GM19035 (cell line): ENCODE measurements at regions not wholly inside any gene's neighbourhood (a gene's known extent, or its start where the extent isn't known, plus 50 kb on each side); places are given as distances from the start of the nearest gene placed in this dataset.

ENCODE experiments used
- ATAC-seq: cut with Tn5 transposase; IDR thresholded peaks from one replicate; pipeline ENCODE4 v1.9.1; 2021; ENCODE audit not compliant: unreplicated experiment

GRCh38 chr11:127552446-127552845 lies 551.9 kb upstream of the KIRREL3 start:
- ATAC-seq: no peak

DNA sequence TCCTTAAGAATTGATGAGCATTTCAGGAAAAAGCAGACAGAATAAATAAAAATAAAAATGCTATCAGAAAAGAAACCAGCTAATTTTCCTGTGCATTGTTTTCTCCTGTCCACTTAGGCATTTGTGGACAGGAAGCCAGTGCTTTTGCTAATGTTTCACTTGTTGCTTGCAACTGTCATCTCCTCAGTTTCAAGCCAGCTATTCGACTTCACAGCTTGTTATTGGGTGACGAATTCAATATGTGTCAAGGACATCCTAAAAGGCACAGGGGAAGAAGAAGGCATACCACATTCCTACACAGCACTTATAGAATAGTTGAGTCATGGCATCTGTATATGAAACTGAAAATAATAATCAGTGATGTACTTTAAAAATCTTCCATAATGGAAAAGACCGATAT lies 530.6 kb upstream of the KIRREL3 start:
- ATAC-seq: no peak

DNA sequence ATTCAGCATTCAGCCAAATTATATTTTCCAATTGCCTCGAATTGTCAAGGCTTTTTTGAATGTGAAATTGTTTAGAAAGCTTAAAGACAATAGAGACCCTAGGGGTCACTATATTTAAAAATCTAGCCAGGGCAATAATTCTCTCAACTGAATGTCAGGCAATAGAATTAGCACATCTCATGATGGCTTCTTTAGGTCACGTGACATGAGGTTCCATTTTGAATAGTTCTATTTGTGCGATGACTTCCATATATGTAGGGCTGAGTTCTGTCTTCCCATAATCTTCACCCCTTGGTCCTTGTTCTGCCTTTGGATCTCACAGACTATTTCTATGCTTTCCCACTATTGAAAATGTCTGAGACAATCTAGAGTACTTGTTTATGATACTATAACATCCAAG lies 527.7 kb upstream of the KIRREL3 start:
- ATAC-seq: no peak

- no peak for ATAC-seq
These were observed 524.0 kb upstream of the KIRREL3 start for GRCh38 chr11:127524618-127525017.

GRCh38 chr11:127521413-127521812 lies 520.8 kb upstream of the KIRREL3 start:
- ATAC-seq: no peak

- no peak for ATAC-seq
These were observed 507.3 kb upstream of the KIRREL3 start for GRCh38 chr11:127507851-127508250.

DNA sequence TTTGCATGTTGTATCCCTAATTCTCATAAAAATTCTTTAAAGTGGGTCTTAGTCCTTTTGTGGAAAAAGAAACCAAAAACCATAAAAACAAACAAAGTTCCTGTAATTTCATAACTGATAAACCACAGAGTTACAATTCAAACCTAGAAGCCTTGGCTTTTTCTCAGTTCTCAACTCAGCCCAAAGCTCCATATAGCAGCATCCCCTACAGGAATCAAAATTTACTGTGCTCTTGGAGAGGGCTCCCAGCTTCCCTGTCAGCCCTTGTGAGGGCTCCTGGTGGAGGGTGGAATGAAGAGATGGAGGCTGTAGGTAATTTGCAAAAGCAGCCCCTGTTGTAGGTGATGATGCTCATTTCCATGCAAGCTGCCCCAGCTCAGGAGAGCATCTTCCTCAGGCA lies 506.1 kb upstream of the KIRREL3 start:
- ATAC-seq: no peak

- no peak for ATAC-seq
These were observed 505.6 kb upstream of the KIRREL3 start for GRCh38 chr11:127506126-127506525.

DNA sequence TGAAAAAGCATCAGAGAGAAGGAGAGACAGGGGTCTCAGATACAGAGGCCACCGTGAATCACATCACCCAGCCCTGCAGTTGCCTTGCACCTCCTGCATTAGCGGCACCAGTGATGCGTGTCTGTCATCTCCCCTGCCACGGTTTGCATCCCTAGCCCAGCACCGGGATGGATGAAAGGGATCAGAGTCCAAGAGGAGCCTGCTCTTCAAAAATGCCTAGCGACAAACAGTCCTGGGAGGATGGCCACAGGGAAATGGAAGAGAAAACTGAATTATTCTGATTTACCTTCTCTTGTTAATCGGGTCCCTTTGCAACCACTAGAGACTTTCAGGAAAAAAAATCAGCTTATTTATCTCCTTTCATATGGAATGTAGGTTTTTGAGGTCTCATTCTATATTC lies 495.6 kb upstream of the KIRREL3 start:
- no peak for ATAC-seq

DNA sequence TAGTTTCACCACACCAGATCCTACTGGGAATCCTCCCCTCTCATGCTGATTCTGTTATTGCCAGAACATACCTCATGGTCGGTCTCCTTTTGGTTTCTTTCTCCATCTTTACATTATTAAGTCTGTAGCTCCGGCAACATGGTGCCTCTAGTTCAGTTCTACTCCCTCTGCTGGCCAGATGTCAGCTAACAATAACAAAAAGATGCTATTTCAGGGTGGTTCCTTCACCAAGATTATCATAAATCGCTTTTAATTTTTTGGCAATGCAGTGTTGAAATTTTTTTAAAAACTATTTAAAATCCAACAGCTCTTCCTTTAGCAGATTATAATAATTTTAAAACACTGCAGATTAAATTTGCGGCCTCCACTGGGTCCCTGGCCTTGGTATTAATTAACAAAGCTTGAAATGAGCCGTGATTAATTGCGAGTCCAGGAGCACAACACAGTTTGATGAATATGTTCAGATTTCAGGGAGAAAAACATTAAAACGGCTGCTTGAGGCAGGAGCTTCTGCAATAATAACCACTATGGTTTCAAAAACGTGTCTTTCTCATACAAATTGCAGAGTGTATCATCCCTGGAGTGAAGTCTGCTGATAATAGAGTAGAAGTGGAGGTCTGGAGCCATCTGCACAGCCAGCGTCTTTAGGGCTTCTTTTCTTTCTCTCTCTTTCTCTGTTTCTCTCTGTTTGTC lies 492.9 kb upstream of the KIRREL3 start:
- no peak for ATAC-seq

DNA sequence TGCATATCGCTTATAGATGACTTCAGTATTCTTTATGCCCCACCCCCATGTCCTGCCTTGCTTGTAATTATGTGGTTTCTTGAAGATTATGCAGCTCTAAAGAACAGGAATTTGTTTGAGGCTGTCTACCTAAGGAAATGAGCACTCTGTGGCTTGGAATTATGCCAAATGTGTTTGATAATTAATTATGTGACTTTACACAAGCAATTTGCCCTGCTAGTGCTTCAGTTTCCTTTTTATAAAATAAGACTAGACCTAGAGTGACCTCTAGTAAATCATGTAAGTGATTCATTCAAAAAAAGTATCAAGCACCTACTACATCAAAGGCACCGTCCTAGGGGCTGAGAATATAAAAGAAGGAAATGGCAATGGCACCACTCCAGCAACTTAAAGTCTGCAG lies 491.5 kb upstream of the KIRREL3 start:
- no peak for ATAC-seq

DNA sequence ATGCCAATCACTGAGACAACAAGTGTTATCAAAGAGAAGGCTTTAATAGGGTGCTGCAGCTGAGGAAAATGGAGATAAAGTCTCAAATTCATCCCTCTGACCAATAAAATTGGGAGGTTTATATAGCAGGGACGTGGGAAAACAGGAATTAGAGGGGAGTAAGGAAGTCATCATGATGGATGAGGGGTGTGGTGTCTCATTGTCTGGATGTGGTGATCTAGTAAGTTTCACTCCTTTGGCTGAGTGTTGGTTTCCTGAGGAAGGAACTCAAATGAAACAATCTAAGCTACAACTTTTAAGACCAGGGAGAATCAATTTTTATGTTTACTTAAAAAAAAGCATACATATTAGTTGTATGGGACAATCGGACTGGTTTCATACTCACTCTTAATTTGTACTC lies 491.0 kb upstream of the KIRREL3 start:
- ATAC-seq: no peak

DNA sequence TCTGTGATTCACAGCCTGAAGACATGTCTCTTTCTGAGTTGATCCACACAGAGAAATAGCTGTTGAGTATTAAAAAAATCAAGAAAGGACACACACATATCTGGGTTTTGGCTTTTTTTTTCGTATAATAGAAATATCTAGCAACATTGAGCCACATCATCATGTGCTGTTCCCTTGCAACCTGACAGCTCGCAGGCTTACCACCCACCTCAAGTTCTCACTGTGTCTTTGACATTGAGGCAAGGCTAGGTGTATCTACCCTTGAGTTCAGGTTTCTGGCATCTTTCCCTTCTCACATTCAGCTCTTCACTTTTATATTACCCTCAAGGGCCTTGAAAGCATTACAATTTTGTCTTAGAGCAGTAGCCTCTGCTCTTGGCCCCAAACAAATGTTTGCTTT lies 490.3 kb upstream of the KIRREL3 start:
- ATAC-seq: no peak

- no peak for ATAC-seq
These were observed 485.0 kb upstream of the KIRREL3 start for GRCh38 chr11:127485541-127485940.

DNA sequence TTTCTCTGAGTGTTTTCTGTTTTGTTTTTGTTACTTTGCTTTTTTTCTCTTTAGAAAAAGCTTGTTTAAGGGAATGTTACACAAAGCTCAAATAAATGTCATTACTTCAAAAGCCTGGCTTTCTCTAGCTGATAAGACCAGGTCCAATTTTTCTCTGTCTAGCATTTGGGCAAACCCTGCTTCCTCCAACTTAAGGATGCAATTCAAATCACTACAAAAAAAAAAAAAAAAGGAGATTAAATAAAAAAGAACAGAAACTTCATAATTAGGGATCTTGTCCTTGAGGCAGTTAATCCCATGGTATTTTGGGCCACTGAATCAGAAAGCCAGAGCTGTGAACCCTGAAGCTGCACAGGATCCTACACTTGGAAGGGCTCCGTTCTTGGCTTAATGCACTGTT lies 480.8 kb upstream of the KIRREL3 start:
- ATAC-seq: no peak

GRCh38 chr11:127478826-127479225 lies 478.3 kb upstream of the KIRREL3 start:
- no peak for ATAC-seq

DNA sequence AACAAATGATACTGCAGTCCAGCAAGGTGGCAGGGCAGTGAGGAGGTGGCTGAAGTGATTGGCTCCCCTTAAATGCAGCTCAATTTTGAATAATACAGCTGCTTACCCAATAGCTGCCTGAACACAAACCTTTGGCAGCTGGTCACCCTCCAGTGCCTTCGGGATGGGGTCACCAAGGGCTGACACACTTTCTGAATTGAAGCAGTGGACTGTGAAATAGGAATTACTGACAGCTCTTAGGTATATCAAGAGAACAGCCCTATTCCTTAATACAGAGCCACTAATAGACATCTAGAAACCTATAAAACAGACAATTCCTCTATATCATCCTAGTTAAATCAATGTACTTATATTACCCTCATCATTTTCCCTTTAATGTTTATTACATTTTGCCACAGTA lies 474.2 kb upstream of the KIRREL3 start:
- no peak for ATAC-seq

- ATAC-seq: no peak
These were observed 471.9 kb upstream of the KIRREL3 start for GRCh38 chr11:127472505-127472904.

DNA sequence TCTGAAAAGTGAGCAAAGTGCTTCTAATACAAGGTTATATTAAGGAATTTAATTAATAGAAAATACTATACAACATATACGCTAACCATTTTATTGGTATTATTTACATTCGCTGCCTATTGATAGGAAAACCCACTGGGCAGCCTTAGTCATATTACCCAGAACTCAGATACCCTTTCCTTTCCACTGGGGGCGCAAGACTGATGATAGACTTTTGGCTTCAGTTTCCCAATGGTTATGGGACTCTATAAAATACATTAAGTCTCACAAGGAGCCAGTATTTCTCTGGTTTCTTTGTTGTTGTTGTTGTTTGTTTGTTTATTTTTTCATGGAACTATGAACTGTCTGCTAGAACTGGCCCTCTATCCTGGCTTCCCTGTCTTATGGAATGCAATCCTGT lies 471.1 kb upstream of the KIRREL3 start:
- no peak for ATAC-seq

- ATAC-seq: peak; percentile 80
These were observed 469.8 kb upstream of the KIRREL3 start for GRCh38 chr11:127470306-127470884.

DNA sequence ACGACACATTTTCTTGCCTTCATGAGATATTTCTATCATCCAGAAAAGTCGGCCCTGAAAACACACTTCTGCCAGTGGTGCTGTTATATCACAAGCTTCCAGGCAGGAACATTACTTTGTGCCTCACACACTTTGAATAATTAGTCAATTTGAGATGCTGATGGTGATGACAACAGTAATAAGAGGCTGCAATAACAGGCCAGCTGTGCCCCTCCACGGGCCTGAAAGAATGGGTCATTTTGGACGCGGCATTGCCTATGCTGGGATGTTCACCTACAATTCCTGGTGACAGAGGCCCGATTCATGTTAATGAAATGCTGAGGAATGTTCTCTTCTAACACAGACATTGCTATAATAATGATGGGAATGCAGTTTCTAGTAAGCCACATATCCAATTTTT lies 463.8 kb upstream of the KIRREL3 start:
- no peak for ATAC-seq

DNA sequence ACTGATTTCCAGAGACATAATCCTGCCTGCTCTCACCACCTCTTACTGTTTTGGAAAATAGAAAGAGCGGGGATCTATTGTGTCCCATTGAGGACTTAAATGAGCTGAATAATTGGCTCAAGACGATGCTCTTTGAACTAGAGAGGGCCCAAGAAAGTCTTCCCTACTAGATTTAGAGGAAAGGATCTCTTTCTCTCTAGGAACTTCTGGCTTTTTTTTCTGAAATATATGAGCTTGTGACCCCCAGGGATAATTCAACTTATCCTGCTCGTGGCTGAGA lies 461.4 kb upstream of the KIRREL3 start:
- no peak for ATAC-seq
